SK-N-SH (cell line): ENCODE measurements at regions not wholly inside any gene's neighbourhood (a gene's known extent, or its start where the extent isn't known, plus 50 kb on each side); places are given as distances from the start of the nearest gene placed in this dataset.

Experiments
- CTCF ChIA-PET: fragments of 300-600, 350-600 bp; formaldehyde crosslinking; extraction: SDS; loops from one replicate; lab custom pipeline; 2021; lab: Yijun Ruan, JAX
- POLR2A ChIA-PET: fragments of 350-600 bp; sonication (Branson Sonifier 250); formaldehyde crosslinking; extraction: SDS; loops from one replicate; lab custom pipeline; 2020; ENCODE audit warnings: antibody characterized with exemption, inconsistent platforms; lab: Yijun Ruan, JAX
- DNase-seq: peaks from one replicate; pipeline ENCODE4 v3.0.0; 2012
- H2AFZ ChIP-seq: fragments of 200-600 bp; sonication (generic); 2 replicates; pipeline ENCODE4 v1.8.1; 2016; ENCODE audit warnings: antibody characterized with exemption, mild to moderate bottlenecking, low read depth
- H3F3A ChIP-seq: fragments of 200-600 bp; sonication (generic); replicated peaks from 2 replicates; pipeline ENCODE3; 2016; ENCODE audit warnings: antibody characterized with exemption, mild to moderate bottlenecking; ENCODE audit not compliant: insufficient read depth
- H3K27ac ChIP-seq, 2 experiments: fragments of 200-500 bp in 1 of 2; fragments of 200-600 bp in 1 of 2; sonication (Bioruptor generic) in 1 of 2; sonication (generic), shearing (Covaris generic) in 1 of 2; 2 replicates each; pipeline versions ENCODE4 v1.5.1 to v1.6.1; 2014 to 2016; ENCODE audit warnings: low read depth in 2 of 2, inconsistent platforms in 1 of 2, low read length in 1 of 2, mild to moderate bottlenecking in 1 of 2, mixed read lengths in 1 of 2
- H3K27me3 ChIP-seq: fragments of 200-600 bp; sonication (generic), shearing (Covaris generic); 2 replicates; pipeline ENCODE4 v1.6.1; 2016; ENCODE audit warnings: mixed run types; ENCODE audit not compliant: insufficient read depth
- H3K36me3 ChIP-seq, 2 experiments: fragments of 200-500 bp in 1 of 2; fragments of 200-600 bp in 1 of 2; sonication (Bioruptor generic) in 1 of 2; sonication (generic) in 1 of 2; replicated peaks in 1 of 2; 2 replicates each; pipeline versions ENCODE3 to v1.5.1; 2014 to 2016; ENCODE audit warnings: low read length in 1 of 2, mild to moderate bottlenecking in 1 of 2; ENCODE audit not compliant: insufficient read depth in 2 of 2, control insufficient read depth in 1 of 2
- H3K4me1 ChIP-seq, 2 experiments: fragments of 200-500 bp in 1 of 2; fragments of 200-600 bp in 1 of 2; sonication (Bioruptor generic) in 1 of 2; sonication (generic), shearing (Covaris generic) in 1 of 2; 2 replicates each; pipeline versions ENCODE4 v1.5.1 to v1.6.1; 2014 to 2016; ENCODE audit warnings: low read depth in 1 of 2, low read length in 1 of 2, mixed run types in 1 of 2; ENCODE audit not compliant: insufficient read depth in 2 of 2, control insufficient read depth in 1 of 2
- H3K4me2 ChIP-seq: fragments of 200-600 bp; sonication (generic), shearing (Covaris generic); 2 replicates; pipeline ENCODE4 v1.6.1; 2017; ENCODE audit warnings: mixed run types
- H3K4me3 ChIP-seq, 2 experiments: fragments of 200-500 bp in 1 of 2; fragments of 200-600 bp in 1 of 2; sonication (Bioruptor generic) in 1 of 2; sonication (generic), shearing (Covaris generic) in 1 of 2; 2 replicates each; pipeline versions ENCODE4 v1.5.1 to v1.8.1; 2014 to 2016; ENCODE audit warnings: low read depth in 2 of 2, inconsistent platforms in 1 of 2, low read length in 1 of 2, mild to moderate bottlenecking in 1 of 2, mixed read lengths in 1 of 2, moderate library complexity in 1 of 2
- H3K79me2 ChIP-seq: fragments of 200-600 bp; sonication (generic); 2 replicates; pipeline ENCODE4 v1.8.1; 2017; ENCODE audit warnings: mild to moderate bottlenecking; ENCODE audit not compliant: insufficient read depth
- H3K9ac ChIP-seq: fragments of 200-600 bp; sonication (generic); 2 replicates; pipeline ENCODE4 v1.6.1; 2017; ENCODE audit warnings: mixed run types
- H3K9me2 ChIP-seq: fragments of 200-600 bp; sonication (generic); 2 replicates; pipeline ENCODE4 v1.6.1; 2017; ENCODE audit warnings: mixed run types
- H3K9me3 ChIP-seq: fragments of 200-600 bp; sonication (generic); 2 replicates; pipeline ENCODE4 v1.6.1; 2017; ENCODE audit warnings: mixed run types, mild to moderate bottlenecking, moderate library complexity
- H4K20me1 ChIP-seq: fragments of 200-600 bp; sonication (generic); 2 replicates; pipeline ENCODE4 v1.6.1; 2017; ENCODE audit warnings: mild to moderate bottlenecking, mixed run types; ENCODE audit not compliant: insufficient read depth
- CHD2 ChIP-seq: fragments of 150-350 bp; IDR thresholded peaks from 2 replicates; pipeline ENCODE4 v1.6.1; 2018; ENCODE audit warnings: low read length; ENCODE audit not compliant: partially characterized antibody
- EP300 ChIP-seq, 2 experiments: IDR thresholded peaks; 2 replicates each; pipeline versions ENCODE4 v1.4.0 to v1.6.1; 2012; ENCODE audit warnings: borderline replicate concordance in 1 of 2, low read depth in 1 of 2, low read length in 1 of 2
- FOSL2 ChIP-seq: IDR thresholded peaks from 2 replicates; pipeline ENCODE4 v1.4.0; 2012; ENCODE audit warnings: low read depth, mild to moderate bottlenecking, moderate library complexity, borderline replicate concordance
- FOXJ3 ChIP-seq: sonication (generic); formaldehyde crosslinking; IDR thresholded peaks from 2 replicates; pipeline ENCODE4 v1.5.1; 2020; ENCODE audit warnings: mild to moderate bottlenecking, missing genetic modification reagents
- FOXM1 ChIP-seq: IDR thresholded peaks from 2 replicates; pipeline ENCODE4 v1.4.0; 2012; ENCODE audit warnings: low read depth, mild to moderate bottlenecking
- GABPA ChIP-seq: IDR thresholded peaks from 2 replicates; pipeline ENCODE4 v1.4.0; 2012; ENCODE audit warnings: low read depth, mild to moderate bottlenecking
- GATA2 ChIP-seq: sonication (generic); formaldehyde crosslinking; IDR thresholded peaks from 2 replicates; pipeline ENCODE4 v1.5.0; 2020; ENCODE audit warnings: mild to moderate bottlenecking, missing genetic modification reagents
- IRF3 ChIP-seq: fragments of 150-350 bp; IDR thresholded peaks from 2 replicates; pipeline ENCODE4 v1.6.1; 2016; ENCODE audit warnings: mild to moderate bottlenecking, low read depth, low read length
- MEF2A ChIP-seq: IDR thresholded peaks from 2 replicates; pipeline ENCODE4 v1.4.0; 2012; ENCODE audit warnings: low read depth, borderline replicate concordance
- NRF1 ChIP-seq: IDR thresholded peaks from 2 replicates; pipeline ENCODE4 v1.6.1; 2012; ENCODE audit warnings: low read depth, mild to moderate bottlenecking, low read length
- PBX3 ChIP-seq: IDR thresholded peaks from 2 replicates; pipeline ENCODE4; 2012
- POLR2AphosphoS5 ChIP-seq: IDR thresholded peaks from 2 replicates; pipeline ENCODE4 v1.6.1; 2012; ENCODE audit warnings: low read depth, low read length
- RCOR1 ChIP-seq: fragments of 150-350 bp; IDR thresholded peaks from 2 replicates; pipeline ENCODE4 v1.6.1; 2017; ENCODE audit warnings: antibody characterized with exemption, low read length
- REST ChIP-seq: IDR thresholded peaks from 2 replicates; pipeline ENCODE4 v1.6.1; 2012; ENCODE audit warnings: mild to moderate bottlenecking, low read depth, low read length, moderate library complexity
- RXRA ChIP-seq: IDR thresholded peaks from 2 replicates; pipeline ENCODE4 v1.4.0; 2012; ENCODE audit warnings: low read depth, mild to moderate bottlenecking, borderline replicate concordance
- SIN3A ChIP-seq: IDR thresholded peaks from 2 replicates; pipeline ENCODE4 v1.6.1; 2012; ENCODE audit warnings: low read depth, mild to moderate bottlenecking, low read length, moderate library complexity, borderline replicate concordance
- TEAD4 ChIP-seq: IDR thresholded peaks from 2 replicates; pipeline ENCODE4 v1.4.0; 2012; ENCODE audit warnings: mild to moderate bottlenecking, borderline replicate concordance; ENCODE audit not compliant: insufficient read depth
- USF1 ChIP-seq: IDR thresholded peaks from 2 replicates; pipeline ENCODE4 v1.4.0; 2012; ENCODE audit warnings: low read depth, borderline replicate concordance
- ZBTB33 ChIP-seq: IDR thresholded peaks from 2 replicates; pipeline ENCODE4 v1.4.0; 2012; ENCODE audit warnings: low read depth, borderline replicate concordance
- WGBS: methylation state at CpG from one replicate; pipeline ENCODE4 v1.1.6; 2017; ENCODE audit warnings: low lambda C conversion rate; 5-methylcytosine and 5-hydroxymethylcytosine counted together

GRCh38 chr10:2731940-2732339 lies 335.4 kb upstream of the PFKP start:
- Histone ChIP-seq H3K9me3 (no peaks in the 10 kb centered on the region), H2AFZ (no peak overlapping the region), H3K4me1 (peaks cover 0 to 4% of the 10 kb centered on the region in 2 experiments; a peak in 1 of 4 replicates), H3F3A (no peaks in the 10 kb centered on the region), H3K79me2 (no peaks in the 10 kb centered on the region), H3K27me3 (no peaks in the 10 kb centered on the region), H3K9me2 (no peaks in the 10 kb centered on the region), H3K4me3 (no peak overlapping the region), H3K36me3 (no peaks in the 10 kb centered on the region), H3K4me2 (no peak overlapping the region), H3K27ac (no peak overlapping the region), H4K20me1 (no peaks in the 10 kb centered on the region), H3K9ac (no peak overlapping the region)
- TF ChIP-seq GATA2 (CRISPR knock-in tag): no peak
- TF ChIP-seq FOXM1: no peak
- no peak for TF ChIP-seq CHD2
- no peak for TF ChIP-seq REST
- TF ChIP-seq NRF1: no peak
- no peak for TF ChIP-seq PBX3
- no peak for TF ChIP-seq POLR2AphosphoS5
- TF ChIP-seq RXRA: no peak
- TF ChIP-seq USF1: no peak
- TF ChIP-seq FOXJ3 (CRISPR knock-in tag): no peak
- TF ChIP-seq FOSL2: no peak
- no peak for TF ChIP-seq IRF3
- TF ChIP-seq RCOR1: no peak
- no peak for TF ChIP-seq EP300 (IDR thresholded peaks at IDR 0.05; ENCODE audit: borderline replicate concordance in 1 of 2, low read depth in 1 of 2, low read length in 1 of 2)
- no peak for TF ChIP-seq GABPA
- no peak for TF ChIP-seq ZBTB33
- TF ChIP-seq MEF2A: no peak
- no peak for TF ChIP-seq TEAD4
- TF ChIP-seq SIN3A: no peak
- 18% methylated on average over 5 of the region's 5 CpGs for WGBS
- no peak for DNase-seq
- CTCF ChIA-PET: interaction anchor here (0.6 kb wide), 1 partner anchor 1178 kb away, joined by 3 read pairs; no protein-coding TSS in a partner anchor
- POLR2A ChIA-PET: no interaction called here
